LNCAP (cell line): ENCODE measurements at regions not wholly inside any gene's neighbourhood (a gene's known extent, or its start where the extent isn't known, plus 50 kb on each side); places are given as distances from the start of the nearest gene placed in this dataset.

Source experiments
- TF ChIP-seq, protein P1 (sequence below): fragments of 450-650 bp; IDR thresholded peaks from 2 replicates; pipeline ENCODE4 v1.5.1; 2017; ENCODE audit warnings: mild to moderate bottlenecking

- TF ChIP-seq, protein P1, sequence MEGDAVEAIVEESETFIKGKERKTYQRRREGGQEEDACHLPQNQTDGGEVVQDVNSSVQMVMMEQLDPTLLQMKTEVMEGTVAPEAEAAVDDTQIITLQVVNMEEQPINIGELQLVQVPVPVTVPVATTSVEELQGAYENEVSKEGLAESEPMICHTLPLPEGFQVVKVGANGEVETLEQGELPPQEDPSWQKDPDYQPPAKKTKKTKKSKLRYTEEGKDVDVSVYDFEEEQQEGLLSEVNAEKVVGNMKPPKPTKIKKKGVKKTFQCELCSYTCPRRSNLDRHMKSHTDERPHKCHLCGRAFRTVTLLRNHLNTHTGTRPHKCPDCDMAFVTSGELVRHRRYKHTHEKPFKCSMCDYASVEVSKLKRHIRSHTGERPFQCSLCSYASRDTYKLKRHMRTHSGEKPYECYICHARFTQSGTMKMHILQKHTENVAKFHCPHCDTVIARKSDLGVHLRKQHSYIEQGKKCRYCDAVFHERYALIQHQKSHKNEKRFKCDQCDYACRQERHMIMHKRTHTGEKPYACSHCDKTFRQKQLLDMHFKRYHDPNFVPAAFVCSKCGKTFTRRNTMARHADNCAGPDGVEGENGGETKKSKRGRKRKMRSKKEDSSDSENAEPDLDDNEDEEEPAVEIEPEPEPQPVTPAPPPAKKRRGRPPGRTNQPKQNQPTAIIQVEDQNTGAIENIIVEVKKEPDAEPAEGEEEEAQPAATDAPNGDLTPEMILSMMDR = no peak
Observed at GRCh38 chr10:29962166-29962850, 97.1 kb downstream of the JCAD start.

GRCh38 chr10:29961351-29961750 is 98.0 kb downstream of the JCAD start:
- TF ChIP-seq, protein P1 = no peak

DNA sequence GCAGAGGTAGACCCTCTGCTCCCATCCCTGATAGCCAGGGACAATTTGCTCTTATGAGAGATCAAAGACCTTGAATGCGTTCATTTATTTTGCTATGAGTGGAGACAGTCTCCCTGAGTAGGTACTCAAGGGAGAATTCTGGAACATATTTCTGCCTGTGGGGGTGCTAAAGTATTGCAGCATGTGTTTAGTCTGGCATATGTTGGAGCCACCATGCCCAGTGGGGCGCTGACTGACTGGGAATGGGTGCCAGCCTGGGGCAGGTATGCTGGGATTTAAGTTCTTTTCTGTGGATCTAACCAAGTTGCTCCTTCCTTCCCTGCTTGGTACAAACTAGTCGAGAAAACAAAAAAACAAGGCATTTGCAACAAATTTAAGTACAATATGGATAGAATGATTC is 99.1 kb downstream of the JCAD start:
- TF ChIP-seq, protein P1 = no peak

- TF ChIP-seq, protein P1 = no peak
Observed at GRCh38 chr10:29959586-29959985, 99.8 kb downstream of the JCAD start.

DNA sequence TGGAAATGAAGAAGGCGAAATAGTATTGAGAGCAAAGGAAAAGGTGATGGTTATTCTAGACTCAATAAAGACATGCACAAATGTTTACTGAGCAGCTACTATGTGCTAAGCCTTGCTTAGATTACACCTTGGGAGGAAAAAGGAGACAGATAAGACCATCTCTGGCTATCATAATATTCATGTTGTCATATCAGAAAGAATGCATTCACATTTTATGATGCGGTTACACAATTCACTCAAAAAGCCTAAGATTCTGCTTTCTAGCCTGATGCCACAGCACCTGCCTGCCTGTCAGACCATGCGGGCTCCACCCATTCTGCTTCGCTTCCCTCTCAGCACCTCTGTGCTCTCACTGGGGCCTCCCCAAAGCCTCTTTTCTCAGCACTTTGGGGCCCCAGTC is 100.9 kb downstream of the JCAD start:
- TF ChIP-seq, protein P1 = no peak

- TF ChIP-seq, protein P1 = no peak
Observed at GRCh38 chr10:29957907-29958331, 101.5 kb downstream of the JCAD start.

- TF ChIP-seq, protein P1 = no peak
Observed at GRCh38 chr10:29957236-29957635, 102.2 kb downstream of the JCAD start.
